H9 (cell line): ENCODE measurements at regions not wholly inside any gene's neighbourhood (a gene's known extent, or its start where the extent isn't known, plus 50 kb on each side); places are given as distances from the start of the nearest gene placed in this dataset.

ENCODE experiments used
- DNase-seq: peaks from one replicate; pipeline ENCODE4 v3.0.0-alpha.2; 2017
- H2AFZ ChIP-seq: one replicate; pipeline ENCODE4 v1.6.1; 2013; ENCODE audit warnings: mild to moderate bottlenecking, low read length, control low read depth, moderate library complexity
- H2AK5ac ChIP-seq: 2 replicates; pipeline ENCODE4 v1.6.1; 2013; ENCODE audit warnings: low read length, control low read depth, mixed read lengths; ENCODE audit not compliant: insufficient read length
- H2BK120ac ChIP-seq: one replicate; pipeline ENCODE4 v1.6.1; 2013; ENCODE audit warnings: low read depth, mild to moderate bottlenecking, low read length, control low read depth, inconsistent platforms; ENCODE audit not compliant: poor library complexity, severe bottlenecking
- H2BK12ac ChIP-seq: 2 replicates; pipeline ENCODE4 v1.6.1; 2013; ENCODE audit warnings: low read length, control low read depth, mixed read lengths, low read depth; ENCODE audit not compliant: insufficient read length
- H2BK15ac ChIP-seq: 2 replicates; pipeline ENCODE4 v1.6.1; 2013; ENCODE audit warnings: low read depth, low read length, control low read depth
- H2BK20ac ChIP-seq: one replicate; pipeline ENCODE4 v1.6.1; 2013; ENCODE audit warnings: low read depth, mild to moderate bottlenecking, low read length, control low read depth, inconsistent platforms; ENCODE audit not compliant: poor library complexity, severe bottlenecking
- H2BK5ac ChIP-seq: 2 replicates; pipeline ENCODE4 v1.6.1; 2013; ENCODE audit warnings: low read length, control low read depth, mixed read lengths; ENCODE audit not compliant: insufficient read length
- H3K14ac ChIP-seq: 2 replicates; pipeline ENCODE4 v1.6.1; 2013; ENCODE audit warnings: low read length, control low read depth; ENCODE audit not compliant: insufficient read depth
- H3K18ac ChIP-seq: 2 replicates; pipeline ENCODE4 v1.6.1; 2013; ENCODE audit warnings: low read depth, mild to moderate bottlenecking, mixed read lengths, low read length, control low read depth; ENCODE audit not compliant: insufficient read length
- H3K23ac ChIP-seq: 2 replicates; pipeline ENCODE4 v1.6.1; 2013; ENCODE audit warnings: low read length, control low read depth, mixed read lengths, low read depth; ENCODE audit not compliant: insufficient read length
- H3K23me2 ChIP-seq: 2 replicates; pipeline ENCODE4 v1.6.1; 2013; ENCODE audit warnings: low read depth, mild to moderate bottlenecking, mixed read lengths, low read length, control low read depth; ENCODE audit not compliant: insufficient read length, poor library complexity, severe bottlenecking
- H3K27ac ChIP-seq: 2 replicates; pipeline ENCODE4 v1.5.1; 2013; ENCODE audit warnings: low read length, control low read depth, mixed read lengths, low read depth; ENCODE audit not compliant: insufficient read length
- H3K27me3 ChIP-seq: 2 replicates; pipeline ENCODE4 v1.6.1; 2013; ENCODE audit warnings: low read length, control low read depth, inconsistent platforms; ENCODE audit not compliant: insufficient read depth
- H3K4ac ChIP-seq: 2 replicates; pipeline ENCODE4 v1.6.1; 2013; ENCODE audit warnings: low read depth, mild to moderate bottlenecking, control low read depth, inconsistent platforms, low read length, moderate library complexity
- H3K4me1 ChIP-seq: 2 replicates; pipeline ENCODE4 v1.6.1; 2013; ENCODE audit warnings: low read length, control low read depth, inconsistent platforms; ENCODE audit not compliant: insufficient read depth
- H3K4me2 ChIP-seq: 2 replicates; pipeline ENCODE4 v1.6.1; 2013; ENCODE audit warnings: low read length, control low read depth, mixed read lengths; ENCODE audit not compliant: insufficient read length, insufficient read depth
- H3K56ac ChIP-seq: 2 replicates; pipeline ENCODE4 v1.6.1; 2013; ENCODE audit warnings: low read depth, mild to moderate bottlenecking, mixed read lengths, low read length, control low read depth; ENCODE audit not compliant: insufficient read length
- H3K79me1 ChIP-seq: 2 replicates; pipeline ENCODE4 v1.6.1; 2013; ENCODE audit warnings: low read depth, mild to moderate bottlenecking, moderate library complexity, low read length, control low read depth, inconsistent platforms; ENCODE audit not compliant: insufficient read depth, poor library complexity, severe bottlenecking
- H3K79me2 ChIP-seq: 2 replicates; pipeline ENCODE4 v1.6.1; 2013; ENCODE audit warnings: low read length, control low read depth, inconsistent platforms; ENCODE audit not compliant: insufficient read depth
- H3K9ac ChIP-seq: 2 replicates; pipeline ENCODE4 v1.6.1; 2013; ENCODE audit warnings: low read length, control low read depth, mixed read lengths; ENCODE audit not compliant: insufficient read length; ENCODE audit errors: extremely low read depth
- H3K9me3 ChIP-seq: one replicate; pipeline ENCODE4 v1.6.1; 2013; ENCODE audit warnings: low read depth, low read length, inconsistent platforms; ENCODE audit not compliant: control insufficient read depth
- H3T11ph ChIP-seq: one replicate; pipeline ENCODE4 v1.6.1; 2013; ENCODE audit warnings: mild to moderate bottlenecking, low read length, control low read depth, inconsistent platforms
- H4K20me1 ChIP-seq: one replicate; pipeline ENCODE4 v1.6.1; 2013; ENCODE audit not compliant: control insufficient read depth, insufficient read length, insufficient read depth
- H4K5ac ChIP-seq: 2 replicates; pipeline ENCODE4 v1.6.1; 2013; ENCODE audit warnings: low read depth, mild to moderate bottlenecking, mixed read lengths, low read length, control low read depth; ENCODE audit not compliant: insufficient read length
- H4K8ac ChIP-seq: replicated peaks from 2 replicates; pipeline ENCODE4 v1.6.1; 2013; ENCODE audit warnings: low read length, control low read depth, mixed read lengths, low read depth; ENCODE audit not compliant: insufficient read length
- H4K91ac ChIP-seq: 2 replicates; pipeline ENCODE4 v1.6.1; 2013; ENCODE audit warnings: low read depth, mild to moderate bottlenecking, moderate library complexity, mixed read lengths, low read length, control low read depth; ENCODE audit not compliant: insufficient read length
- H3K27ac Mint-ChIP-seq, 3 experiments: 2 replicates in 2 of 3; 3 replicates in 1 of 3; pipeline ENCODE4 v1.8.0; 2020 to 2021; ENCODE audit warnings: mixed read lengths in 3 of 3, mild to moderate bottlenecking in 1 of 3, moderate library complexity in 1 of 3
- H3K27me3 Mint-ChIP-seq: 2 replicates; pipeline ENCODE4 v1.8.0; 2021; ENCODE audit warnings: low read depth, mild to moderate bottlenecking, moderate library complexity, mixed read lengths
- H3K36me3 Mint-ChIP-seq, 3 experiments: 2 replicates in 2 of 3; 3 replicates in 1 of 3; pipeline ENCODE4 v1.8.0; 2020 to 2021; ENCODE audit warnings: low read depth in 3 of 3, mixed read lengths in 3 of 3; ENCODE audit not compliant: insufficient read depth in 1 of 3
- H3K4me1 Mint-ChIP-seq, 2 experiments: 2 replicates each; pipeline ENCODE4 v1.8.0; 2020; ENCODE audit warnings: mixed read lengths in 2 of 2
- H3K4me3 Mint-ChIP-seq, 2 experiments: 2 replicates in 1 of 2; 3 replicates in 1 of 2; pipeline ENCODE4 v1.8.0; 2020 to 2021; ENCODE audit warnings: mild to moderate bottlenecking in 2 of 2, mixed read lengths in 2 of 2, moderate library complexity in 1 of 2
- H3K9me3 Mint-ChIP-seq, 2 experiments: 2 replicates in 1 of 2; 3 replicates in 1 of 2; pipeline ENCODE4 v1.8.0; 2020; ENCODE audit warnings: mild to moderate bottlenecking in 2 of 2, mixed read lengths in 2 of 2, moderate library complexity in 1 of 2
- WGBS: extraction: QIAGEN DNeasy Blood & Tissue Kit; methylation state at CpG from one replicate; pipeline ENCODE4 v1.1.7; 2013; ENCODE audit warnings: missing lambda C conversion rate, low lambda C conversion rate, mixed read lengths; ENCODE audit not compliant: insufficient read length; ENCODE audit errors: extremely low coverage; 5-methylcytosine and 5-hydroxymethylcytosine counted together
- TF ChIP-seq, protein P1 (sequence below): fragments of 200-600 bp; sonication (generic); conservative IDR thresholded peaks from 3 replicates; pipeline ENCODE4 v1.8.0; 2021; ENCODE audit warnings: antibody characterized with exemption, mild to moderate bottlenecking

GRCh38 chr13:105414639-105415038 lies 1120.8 kb downstream of the EFNB2 start:
- no peak overlapping the region for H2AK5ac ChIP-seq
- Mint-ChIP-seq H3K36me3 (no peaks in the 10 kb centered on the region), H3K27ac (no peak overlapping the region), H3K4me3 (no peak overlapping the region), H3K27me3 (no peaks in the 10 kb centered on the region), H3K4me1 (no peaks in the 10 kb centered on the region), H3K9me3 (no peaks in the 10 kb centered on the region; a peak in 1 of 5 replicates)
- H4K5ac ChIP-seq, result no peak overlapping the region
- no peak overlapping the region for H3K14ac ChIP-seq
- no peaks in the 10 kb centered on the region for H4K20me1 ChIP-seq
- no peak overlapping the region for H3K18ac ChIP-seq
- no peak overlapping the region for H2BK20ac ChIP-seq
- H3K23me2 ChIP-seq, result no peaks in the 10 kb centered on the region
- H3K4me1 ChIP-seq, result no peaks in the 10 kb centered on the region
- H3K4ac ChIP-seq, result no peak overlapping the region
- no peak overlapping the region for H3K4me2 ChIP-seq
- no peak overlapping the region for H2BK5ac ChIP-seq
- no CpG with 5 or more reads among the region's 1 CpG for WGBS
- H3K27me3 ChIP-seq, result no peaks in the 10 kb centered on the region
- H4K91ac ChIP-seq, result no peak overlapping the region
- H2BK120ac ChIP-seq, result no peak overlapping the region
- no peak overlapping the region for H2AFZ ChIP-seq
- no peak overlapping the region for H3K9ac ChIP-seq
- no peaks in the 10 kb centered on the region for H3K79me2 ChIP-seq
- TF ChIP-seq, protein P1, sequence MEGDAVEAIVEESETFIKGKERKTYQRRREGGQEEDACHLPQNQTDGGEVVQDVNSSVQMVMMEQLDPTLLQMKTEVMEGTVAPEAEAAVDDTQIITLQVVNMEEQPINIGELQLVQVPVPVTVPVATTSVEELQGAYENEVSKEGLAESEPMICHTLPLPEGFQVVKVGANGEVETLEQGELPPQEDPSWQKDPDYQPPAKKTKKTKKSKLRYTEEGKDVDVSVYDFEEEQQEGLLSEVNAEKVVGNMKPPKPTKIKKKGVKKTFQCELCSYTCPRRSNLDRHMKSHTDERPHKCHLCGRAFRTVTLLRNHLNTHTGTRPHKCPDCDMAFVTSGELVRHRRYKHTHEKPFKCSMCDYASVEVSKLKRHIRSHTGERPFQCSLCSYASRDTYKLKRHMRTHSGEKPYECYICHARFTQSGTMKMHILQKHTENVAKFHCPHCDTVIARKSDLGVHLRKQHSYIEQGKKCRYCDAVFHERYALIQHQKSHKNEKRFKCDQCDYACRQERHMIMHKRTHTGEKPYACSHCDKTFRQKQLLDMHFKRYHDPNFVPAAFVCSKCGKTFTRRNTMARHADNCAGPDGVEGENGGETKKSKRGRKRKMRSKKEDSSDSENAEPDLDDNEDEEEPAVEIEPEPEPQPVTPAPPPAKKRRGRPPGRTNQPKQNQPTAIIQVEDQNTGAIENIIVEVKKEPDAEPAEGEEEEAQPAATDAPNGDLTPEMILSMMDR, result no peak
- H2BK15ac ChIP-seq, result no peak overlapping the region
- DNase-seq, result no peak
- no peak overlapping the region for H3K23ac ChIP-seq
- no peak overlapping the region for H3K27ac ChIP-seq
- H3K9me3 ChIP-seq, result no peaks in the 10 kb centered on the region
- no peaks in the 10 kb centered on the region for H3K79me1 ChIP-seq
- no peak overlapping the region for H2BK12ac ChIP-seq
- no peak overlapping the region for H4K8ac ChIP-seq
- H3K56ac ChIP-seq, result no peak overlapping the region
- no peak overlapping the region for H3T11ph ChIP-seq
